PC-9 (cell line): ENCODE measurements at regions not wholly inside any gene's neighbourhood (a gene's known extent, or its start where the extent isn't known, plus 50 kb on each side); places are given as distances from the start of the nearest gene placed in this dataset.

Experiments used
- EZH2 ChIP-seq: fragments of 200-600 bp; sonication (generic); IDR thresholded peaks from 2 replicates; pipeline ENCODE4 v1.8.0; 2017; ENCODE audit warnings: antibody characterized with exemption, low read depth
- TF ChIP-seq, protein P1 (sequence below): fragments of 200-600 bp; sonication (generic); conservative IDR thresholded peaks from 2 replicates; pipeline ENCODE4 v1.6.1; 2017; ENCODE audit warnings: mixed run types, antibody characterized with exemption, mild to moderate bottlenecking, moderate library complexity

DNA sequence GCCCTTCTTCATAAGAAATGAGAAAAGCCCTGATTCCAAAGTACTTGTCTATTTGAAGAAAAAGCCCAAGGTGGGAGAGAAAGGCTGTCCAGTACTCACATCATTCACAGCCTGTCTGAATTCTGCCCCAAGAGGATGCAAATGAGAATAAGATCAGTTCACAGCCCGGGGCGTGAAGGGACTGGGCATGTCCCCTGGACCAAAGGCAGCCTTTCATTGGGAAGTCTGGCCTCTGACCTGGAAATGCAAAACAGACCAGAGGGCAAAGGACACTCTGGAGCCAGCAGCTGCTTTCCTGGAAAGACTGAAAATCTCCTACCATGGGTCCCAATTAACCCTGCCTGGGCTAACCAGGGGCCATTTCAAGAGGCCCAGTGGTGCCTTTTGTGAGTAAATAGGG lies 191.2 kb upstream of the PELI2 start:
- TF ChIP-seq, protein P1, sequence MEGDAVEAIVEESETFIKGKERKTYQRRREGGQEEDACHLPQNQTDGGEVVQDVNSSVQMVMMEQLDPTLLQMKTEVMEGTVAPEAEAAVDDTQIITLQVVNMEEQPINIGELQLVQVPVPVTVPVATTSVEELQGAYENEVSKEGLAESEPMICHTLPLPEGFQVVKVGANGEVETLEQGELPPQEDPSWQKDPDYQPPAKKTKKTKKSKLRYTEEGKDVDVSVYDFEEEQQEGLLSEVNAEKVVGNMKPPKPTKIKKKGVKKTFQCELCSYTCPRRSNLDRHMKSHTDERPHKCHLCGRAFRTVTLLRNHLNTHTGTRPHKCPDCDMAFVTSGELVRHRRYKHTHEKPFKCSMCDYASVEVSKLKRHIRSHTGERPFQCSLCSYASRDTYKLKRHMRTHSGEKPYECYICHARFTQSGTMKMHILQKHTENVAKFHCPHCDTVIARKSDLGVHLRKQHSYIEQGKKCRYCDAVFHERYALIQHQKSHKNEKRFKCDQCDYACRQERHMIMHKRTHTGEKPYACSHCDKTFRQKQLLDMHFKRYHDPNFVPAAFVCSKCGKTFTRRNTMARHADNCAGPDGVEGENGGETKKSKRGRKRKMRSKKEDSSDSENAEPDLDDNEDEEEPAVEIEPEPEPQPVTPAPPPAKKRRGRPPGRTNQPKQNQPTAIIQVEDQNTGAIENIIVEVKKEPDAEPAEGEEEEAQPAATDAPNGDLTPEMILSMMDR: no peak
- TF ChIP-seq EZH2: no peak
